Neutrophil (primary cell): ENCODE measurements at regions not wholly inside any gene's neighbourhood (a gene's known extent, or its start where the extent isn't known, plus 50 kb on each side); places are given as distances from the start of the nearest gene placed in this dataset.

ENCODE experiments used
- H3K27ac ChIP-seq: fragments of 200-600 bp; sonication (generic); 2 replicates; pipeline ENCODE4 v1.5.1; 2016; ENCODE audit warnings: mild to moderate bottlenecking, moderate library complexity
- H3K27me3 ChIP-seq: fragments of 200-600 bp; sonication (generic); 2 replicates; pipeline ENCODE4 v1.6.0; 2016; ENCODE audit warnings: mild to moderate bottlenecking
- H3K36me3 ChIP-seq: fragments of 200-600 bp; sonication (generic); 2 replicates; pipeline ENCODE4 v1.5.1; 2017
- H3K4me1 ChIP-seq, 2 experiments: fragments of 200-600 bp in 1 of 2; sonication (generic) in 1 of 2; 1 replicate in 1 of 2; 2 replicates in 1 of 2; pipeline versions ENCODE4 v1.5.1 to v1.6.1; 2013 to 2016; ENCODE audit warnings: low read depth in 1 of 2, low read length in 1 of 2, mild to moderate bottlenecking in 1 of 2, moderate library complexity in 1 of 2; ENCODE audit not compliant: control insufficient read depth in 1 of 2, insufficient read depth in 1 of 2
- H3K4me3 ChIP-seq, 2 experiments: fragments of 200-600 bp in 1 of 2; sonication (generic) in 1 of 2; 1 replicate in 1 of 2; 2 replicates in 1 of 2; pipeline ENCODE4 v1.5.1; 2013 to 2016; ENCODE audit warnings: low read depth in 1 of 2, low read length in 1 of 2, mild to moderate bottlenecking in 1 of 2, moderate library complexity in 1 of 2
- H3K9me3 ChIP-seq: fragments of 200-600 bp; sonication (generic); 2 replicates; pipeline ENCODE4 v1.5.1; 2016
- TF ChIP-seq, protein P1 (sequence below): fragments of 200-600 bp; sonication (generic); IDR thresholded peaks from 2 replicates; pipeline ENCODE4 v1.5.1; 2016; ENCODE audit warnings: antibody characterized with exemption

DNA sequence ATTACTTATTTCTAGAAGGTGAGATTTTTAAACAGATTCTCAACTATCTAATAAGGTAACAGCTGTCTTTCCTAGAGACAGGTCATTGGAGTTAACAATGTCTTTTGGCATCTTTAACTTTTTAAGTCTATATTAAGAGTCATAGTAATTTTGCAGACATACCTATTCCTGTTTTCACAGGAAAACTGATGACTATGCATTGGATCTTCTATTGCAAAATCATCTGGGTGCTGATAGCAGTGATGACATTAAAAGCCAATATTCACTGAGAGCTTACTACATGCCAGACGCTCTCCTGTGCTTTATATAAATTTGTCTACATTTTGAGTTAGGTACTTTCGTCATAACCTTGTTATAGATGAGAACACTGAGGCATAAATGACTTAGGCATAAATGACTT lies 462.4 kb upstream of the MARCKS start:
- H3K4me1 ChIP-seq, result no peaks in the 10 kb centered on the region
- no peak overlapping the region for H3K4me3 ChIP-seq
- TF ChIP-seq, protein P1, sequence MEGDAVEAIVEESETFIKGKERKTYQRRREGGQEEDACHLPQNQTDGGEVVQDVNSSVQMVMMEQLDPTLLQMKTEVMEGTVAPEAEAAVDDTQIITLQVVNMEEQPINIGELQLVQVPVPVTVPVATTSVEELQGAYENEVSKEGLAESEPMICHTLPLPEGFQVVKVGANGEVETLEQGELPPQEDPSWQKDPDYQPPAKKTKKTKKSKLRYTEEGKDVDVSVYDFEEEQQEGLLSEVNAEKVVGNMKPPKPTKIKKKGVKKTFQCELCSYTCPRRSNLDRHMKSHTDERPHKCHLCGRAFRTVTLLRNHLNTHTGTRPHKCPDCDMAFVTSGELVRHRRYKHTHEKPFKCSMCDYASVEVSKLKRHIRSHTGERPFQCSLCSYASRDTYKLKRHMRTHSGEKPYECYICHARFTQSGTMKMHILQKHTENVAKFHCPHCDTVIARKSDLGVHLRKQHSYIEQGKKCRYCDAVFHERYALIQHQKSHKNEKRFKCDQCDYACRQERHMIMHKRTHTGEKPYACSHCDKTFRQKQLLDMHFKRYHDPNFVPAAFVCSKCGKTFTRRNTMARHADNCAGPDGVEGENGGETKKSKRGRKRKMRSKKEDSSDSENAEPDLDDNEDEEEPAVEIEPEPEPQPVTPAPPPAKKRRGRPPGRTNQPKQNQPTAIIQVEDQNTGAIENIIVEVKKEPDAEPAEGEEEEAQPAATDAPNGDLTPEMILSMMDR, result no peak
- H3K27me3 ChIP-seq, result no peaks in the 10 kb centered on the region
- no peaks in the 10 kb centered on the region for H3K9me3 ChIP-seq
- no peaks in the 10 kb centered on the region for H3K36me3 ChIP-seq
- H3K27ac ChIP-seq, result no peak overlapping the region

DNA sequence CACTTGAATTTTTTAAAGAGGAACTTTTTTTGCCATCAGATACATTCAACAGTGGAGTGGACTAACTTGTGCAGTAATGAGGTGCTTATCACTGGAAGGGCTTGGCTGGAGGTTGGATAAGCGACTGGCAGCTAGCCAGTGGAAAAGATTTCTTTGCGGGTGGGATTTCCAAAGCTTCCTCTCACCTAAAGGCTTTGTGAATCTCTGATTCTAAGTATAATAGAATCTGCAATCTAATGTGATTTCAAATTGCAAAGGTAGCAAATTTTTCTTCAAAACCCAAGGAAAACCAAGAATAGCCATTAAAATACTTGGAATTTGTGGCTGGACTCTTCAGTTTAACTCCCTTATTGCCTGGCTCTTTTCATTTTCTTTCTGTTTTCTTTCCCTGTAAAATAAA lies 460.4 kb upstream of the MARCKS start:
- TF ChIP-seq, protein P1, result no peak
- no peaks in the 10 kb centered on the region for H3K36me3 ChIP-seq
- no peak overlapping the region for H3K4me3 ChIP-seq
- H3K4me1 ChIP-seq, result no peaks in the 10 kb centered on the region
- no peaks in the 10 kb centered on the region for H3K27me3 ChIP-seq
- no peaks in the 10 kb centered on the region for H3K9me3 ChIP-seq
- no peak overlapping the region for H3K27ac ChIP-seq

DNA sequence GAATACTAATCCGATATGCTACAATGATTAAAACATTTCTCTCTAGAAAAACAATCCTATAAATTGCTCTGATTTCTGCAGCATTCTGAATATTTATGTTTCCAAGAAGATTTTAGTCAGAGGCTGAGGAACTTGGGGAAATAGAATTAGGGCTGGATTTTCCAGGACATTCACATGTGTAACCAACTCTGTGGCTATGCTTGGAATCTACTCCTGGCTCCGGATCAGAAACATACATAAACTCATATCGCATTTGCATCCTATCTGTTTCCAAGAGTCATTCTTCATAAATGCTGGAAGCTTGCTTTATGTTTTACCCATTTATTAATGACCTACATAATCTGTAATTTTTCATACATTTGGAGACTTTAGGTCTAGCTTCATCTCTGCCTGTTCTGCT lies 459.9 kb upstream of the MARCKS start:
- TF ChIP-seq, protein P1, result no peak
- Histone ChIP-seq H3K4me1 (no peaks in the 10 kb centered on the region), H3K9me3 (no peaks in the 10 kb centered on the region), H3K4me3 (no peak overlapping the region), H3K36me3 (no peaks in the 10 kb centered on the region), H3K27ac (no peak overlapping the region), H3K27me3 (no peaks in the 10 kb centered on the region)

DNA sequence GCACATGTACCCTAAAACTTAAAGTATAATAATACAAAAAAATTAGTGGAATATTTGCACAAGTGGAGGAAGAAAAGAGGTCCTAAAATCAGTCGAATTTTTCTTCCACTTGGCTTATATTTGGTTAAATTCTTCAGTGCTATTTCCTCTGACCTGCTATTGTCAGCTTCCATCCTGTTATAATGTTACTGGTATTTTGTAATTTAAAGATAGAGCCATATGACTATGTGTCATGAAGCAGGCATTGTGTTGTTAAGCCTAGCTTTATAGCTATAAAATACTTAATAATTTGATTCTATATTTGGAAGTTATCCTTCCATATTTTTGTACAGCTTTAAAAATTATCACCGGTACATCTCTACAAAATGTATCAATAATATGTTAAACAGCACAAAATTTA lies 455.9 kb upstream of the MARCKS start:
- Histone ChIP-seq H3K4me3 (no peak overlapping the region), H3K27ac (no peak overlapping the region), H3K9me3 (no peaks in the 10 kb centered on the region), H3K4me1 (no peaks in the 10 kb centered on the region), H3K36me3 (no peaks in the 10 kb centered on the region), H3K27me3 (no peaks in the 10 kb centered on the region)
- TF ChIP-seq, protein P1, result no peak

DNA sequence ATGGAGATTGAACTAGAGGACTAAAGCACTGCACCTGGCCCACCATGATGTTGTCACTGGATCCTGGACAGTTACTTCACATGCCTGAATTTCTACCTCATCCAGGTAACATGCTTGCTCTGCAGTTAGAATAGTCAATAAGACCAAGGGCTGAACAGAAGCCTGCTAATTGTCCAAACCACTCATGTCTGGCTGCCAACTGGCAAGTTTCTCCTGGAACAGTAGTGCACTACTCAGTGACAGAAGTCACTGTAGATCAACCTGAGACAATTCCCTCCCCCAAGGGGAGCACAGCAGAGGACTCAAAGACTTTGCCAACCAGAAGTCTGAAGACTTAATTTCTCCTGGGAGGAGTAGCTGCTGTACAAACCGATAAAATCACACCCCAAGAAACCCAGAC lies 454.6 kb upstream of the MARCKS start:
- TF ChIP-seq, protein P1, result no peak
- no peaks in the 10 kb centered on the region for H3K36me3 ChIP-seq

DNA sequence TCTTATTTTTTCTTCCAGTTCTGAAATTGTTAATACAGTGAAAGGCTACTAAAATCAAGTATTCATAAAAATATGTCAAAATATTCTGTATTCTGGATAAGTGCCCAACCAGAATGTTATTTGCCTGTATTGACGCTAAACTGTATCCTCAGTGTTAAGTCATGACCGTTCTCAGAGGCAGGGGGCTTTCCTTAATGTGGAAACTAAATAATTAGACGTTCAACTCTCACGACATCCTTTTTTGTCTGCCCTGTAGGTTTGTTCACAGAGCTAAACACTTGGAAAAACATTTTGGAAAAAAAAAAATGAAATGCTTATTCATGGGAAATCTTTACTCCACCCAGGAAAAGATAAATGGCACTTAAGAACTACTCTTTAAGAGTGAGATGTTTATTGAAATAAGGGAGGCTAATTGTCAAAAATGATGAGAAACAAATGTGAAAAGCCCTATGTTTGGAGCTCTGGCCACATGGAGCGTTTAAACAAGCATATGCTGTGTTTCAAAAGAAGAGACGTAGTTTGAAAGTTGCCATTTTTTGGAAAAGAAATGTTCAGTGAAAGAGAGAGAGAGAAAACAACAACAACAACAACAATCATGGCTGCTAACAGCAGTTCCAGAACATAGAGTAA lies 453.1 kb upstream of the MARCKS start:
- Histone ChIP-seq H3K27me3 (no peaks in the 10 kb centered on the region), H3K27ac (no peak overlapping the region), H3K4me3 (no peak overlapping the region), H3K9me3 (no peaks in the 10 kb centered on the region), H3K36me3 (no peaks in the 10 kb centered on the region), H3K4me1 (no peaks in the 10 kb centered on the region)
- TF ChIP-seq, protein P1, result no peak

More for the DNA sequence above, 454.6 kb upstream of the MARCKS start:
- Histone ChIP-seq H3K27me3 (no peaks in the 10 kb centered on the region), H3K9me3 (no peaks in the 10 kb centered on the region), H3K4me1 (no peaks in the 10 kb centered on the region), H3K4me3 (no peak overlapping the region), H3K27ac (no peak overlapping the region)
